ENCODE measurements at regions not wholly inside any gene's neighbourhood (a gene's known extent, or its start where the extent isn't known, plus 50 kb on each side); places are given as distances from the start of the nearest gene placed in this dataset.

DNA sequence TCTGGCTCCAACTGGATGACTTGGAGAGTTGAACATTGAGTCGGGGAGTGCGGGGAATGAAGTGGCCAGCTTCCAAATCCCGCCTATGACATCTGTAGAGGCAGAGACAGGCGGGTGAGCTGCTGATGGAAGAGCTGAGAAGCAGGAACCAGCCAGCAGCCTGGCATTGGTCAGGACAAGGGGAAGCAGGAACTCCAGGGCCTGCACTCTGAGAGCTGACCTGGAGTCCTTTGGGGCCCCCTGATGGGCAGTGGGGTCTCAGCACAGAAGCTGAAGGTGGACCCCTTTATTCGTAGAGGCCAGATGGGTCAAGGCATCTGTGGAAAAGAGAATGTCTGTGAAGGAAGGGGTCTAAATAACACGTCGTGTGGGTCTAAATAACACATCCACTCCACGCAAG lies 57.0 kb downstream of the SEC61G start:
- Histone ChIP-seq H3K9me3 (no peaks in the 10 kb centered on the region), H3K27ac (no peak overlapping the region), H3K4me1 (no peaks in the 10 kb centered on the region), H3K4me3 (no peak overlapping the region), H3K27me3 (ENCODE audit: insufficient read depth in 3 of 3, low read length in 2 of 3) (no peaks in the 10 kb centered on the region), H3K36me3 (ENCODE audit: insufficient read depth in 1 of 2, low read depth in 1 of 2) (no peaks in the 10 kb centered on the region)
- 73 to 74% (median 74%) methylated on average over 7 to 8 of the region's 8 CpGs for WGBS, 3 donors
- intact Hi-C loops (cut with DNase I) = no loop called here
- TF ChIP-seq, protein P1, sequence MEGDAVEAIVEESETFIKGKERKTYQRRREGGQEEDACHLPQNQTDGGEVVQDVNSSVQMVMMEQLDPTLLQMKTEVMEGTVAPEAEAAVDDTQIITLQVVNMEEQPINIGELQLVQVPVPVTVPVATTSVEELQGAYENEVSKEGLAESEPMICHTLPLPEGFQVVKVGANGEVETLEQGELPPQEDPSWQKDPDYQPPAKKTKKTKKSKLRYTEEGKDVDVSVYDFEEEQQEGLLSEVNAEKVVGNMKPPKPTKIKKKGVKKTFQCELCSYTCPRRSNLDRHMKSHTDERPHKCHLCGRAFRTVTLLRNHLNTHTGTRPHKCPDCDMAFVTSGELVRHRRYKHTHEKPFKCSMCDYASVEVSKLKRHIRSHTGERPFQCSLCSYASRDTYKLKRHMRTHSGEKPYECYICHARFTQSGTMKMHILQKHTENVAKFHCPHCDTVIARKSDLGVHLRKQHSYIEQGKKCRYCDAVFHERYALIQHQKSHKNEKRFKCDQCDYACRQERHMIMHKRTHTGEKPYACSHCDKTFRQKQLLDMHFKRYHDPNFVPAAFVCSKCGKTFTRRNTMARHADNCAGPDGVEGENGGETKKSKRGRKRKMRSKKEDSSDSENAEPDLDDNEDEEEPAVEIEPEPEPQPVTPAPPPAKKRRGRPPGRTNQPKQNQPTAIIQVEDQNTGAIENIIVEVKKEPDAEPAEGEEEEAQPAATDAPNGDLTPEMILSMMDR (IDR thresholded peaks at IDR 0.05) = no peak
- DNase-seq (no peak), ATAC-seq (no peak)

DNA sequence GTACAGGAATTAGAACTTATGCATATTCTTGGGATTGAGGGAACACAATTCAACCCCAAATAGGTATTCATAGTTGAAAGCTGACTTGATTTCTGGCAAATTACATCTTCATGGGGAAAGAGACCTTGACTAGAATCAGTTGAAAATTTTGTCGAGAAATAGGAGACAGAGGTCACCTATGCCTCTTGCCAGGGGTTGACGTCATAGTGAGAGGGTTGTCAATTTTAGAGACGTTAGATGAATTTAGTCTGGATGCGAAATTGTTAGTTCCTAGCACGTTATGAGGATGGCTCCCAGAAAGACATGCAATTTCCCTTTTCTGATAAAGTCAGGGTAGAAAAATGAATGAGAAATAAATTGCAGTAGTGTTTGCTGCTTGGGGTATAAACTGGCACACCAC lies 59.3 kb downstream of the SEC61G start:
- H3K4me3 ChIP-seq = no peak overlapping the region
- TF ChIP-seq, protein P1 (IDR thresholded peaks at IDR 0.05) = no peak
- no peaks in the 10 kb centered on the region for H3K9me3 ChIP-seq
- ATAC-seq (no peak), DNase-seq (no peak)
- intact Hi-C loops (cut with DNase I) = no loop called here
- H3K4me1 ChIP-seq = no peaks in the 10 kb centered on the region
- H3K27me3 ChIP-seq (ENCODE audit: insufficient read depth in 3 of 3, low read length in 2 of 3) = no peaks in the 10 kb centered on the region
- H3K36me3 ChIP-seq (ENCODE audit: insufficient read depth in 1 of 2, low read depth in 1 of 2) = no peaks in the 10 kb centered on the region
- H3K27ac ChIP-seq = no peak overlapping the region
- WGBS, 3 donors = 50 to 84% (median 67%) methylated on average over 5 of the region's 5 CpGs

DNA sequence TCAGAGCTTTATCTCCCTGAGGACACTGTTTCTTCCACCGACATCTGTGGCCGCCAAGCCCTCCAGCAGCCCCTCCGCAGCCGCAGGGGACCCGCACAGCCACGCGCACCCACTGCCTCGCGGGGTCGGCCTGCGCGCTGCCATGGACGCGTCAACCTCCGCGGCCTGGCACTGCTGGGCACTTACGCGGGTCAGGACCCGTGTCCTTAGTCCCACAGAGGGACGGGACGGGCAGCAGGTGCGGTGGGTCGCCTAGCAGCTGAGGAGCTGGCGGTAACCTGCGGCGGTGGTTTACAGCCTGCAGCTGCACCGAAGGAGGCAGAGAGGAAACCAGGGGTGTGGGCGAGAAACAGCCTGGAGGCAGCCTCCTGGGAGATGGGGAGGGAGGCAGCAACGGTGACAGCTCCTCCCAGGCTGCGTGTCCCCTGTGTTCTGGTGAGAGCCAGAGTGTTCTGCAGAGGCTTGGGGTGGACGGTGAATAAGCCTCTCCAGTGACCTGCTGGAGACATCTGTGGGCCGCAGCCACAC lies 61.3 kb downstream of the SEC61G start:
- ATAC-seq (no peak), DNase-seq (no peak)
- Histone ChIP-seq H3K4me3 (no peak overlapping the region), H3K27me3 (ENCODE audit: insufficient read depth in 3 of 3, low read length in 2 of 3) (no peaks in the 10 kb centered on the region), H3K4me1 (no peaks in the 10 kb centered on the region), H3K9me3 (no peaks in the 10 kb centered on the region), H3K36me3 (ENCODE audit: insufficient read depth in 1 of 2, low read depth in 1 of 2) (no peaks in the 10 kb centered on the region), H3K27ac (no peak overlapping the region)
- 55 to 72% (median 70%) methylated on average over 31 to 32 of the region's 32 CpGs for WGBS, 3 donors
- TF ChIP-seq, protein P1 (IDR thresholded peaks at IDR 0.05) = no peak
- intact Hi-C loops (cut with DNase I) = no loop called here

DNA sequence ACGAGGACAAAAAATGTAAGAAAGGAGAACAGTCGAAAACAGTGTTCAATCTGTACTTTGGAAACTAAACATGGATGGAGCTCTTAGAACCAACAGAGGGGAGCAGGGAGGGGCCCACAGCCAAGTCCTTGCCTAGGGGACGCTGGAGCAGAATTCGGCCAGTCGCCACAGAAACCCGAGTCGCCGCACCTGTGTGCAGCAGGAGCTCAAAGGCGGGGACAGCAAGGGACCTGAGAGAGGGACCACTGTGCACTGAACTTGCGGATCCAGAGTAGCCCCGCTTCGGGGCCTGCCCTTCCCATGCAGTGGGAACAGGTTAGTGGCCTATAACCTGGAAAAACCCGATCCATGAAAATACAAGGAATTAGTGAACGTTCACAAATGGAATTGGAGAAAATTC lies 68.1 kb downstream of the SEC61G start:
- Histone ChIP-seq H3K36me3 (ENCODE audit: insufficient read depth in 1 of 2, low read depth in 1 of 2) (no peaks in the 10 kb centered on the region), H3K27me3 (ENCODE audit: insufficient read depth in 3 of 3, low read length in 2 of 3) (peaks cover 0 to 2% (median 0%) of the 10 kb centered on the region in 3 donors), H3K4me3 (no peak overlapping the region), H3K4me1 (no peaks in the 10 kb centered on the region), H3K9me3 (no peaks in the 10 kb centered on the region), H3K27ac (no peak overlapping the region)
- 87% methylated on average over 14 of the region's 14 CpGs for WGBS, 3 donors
- TF ChIP-seq, protein P1 (IDR thresholded peaks at IDR 0.05) = no peak
- no peak for DNase-seq
- ATAC-seq = no peak
- intact Hi-C loops (cut with DNase I) = no loop called here

DNA sequence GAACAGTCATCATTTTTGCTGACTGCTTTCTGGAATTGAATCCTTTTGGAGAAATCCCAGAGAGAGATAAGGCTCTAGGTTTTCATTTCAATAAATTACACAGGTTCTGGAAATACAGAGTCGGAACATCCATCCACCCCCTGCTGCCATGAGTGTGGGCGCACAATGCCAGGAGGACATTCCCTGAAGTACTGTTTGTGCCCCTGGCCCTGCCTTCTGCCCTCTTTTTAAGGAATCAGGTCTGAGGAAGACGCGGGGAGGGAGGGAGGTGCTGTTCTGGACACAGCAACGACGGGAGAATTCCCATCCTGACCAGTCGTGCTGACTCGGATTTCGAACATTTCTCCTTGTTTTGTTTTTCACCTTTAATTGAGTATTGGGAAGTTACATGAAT lies 69.0 kb downstream of the SEC61G start:
- Histone ChIP-seq H3K27me3 (ENCODE audit: insufficient read depth in 3 of 3, low read length in 2 of 3) (peaks cover 0 to 2% (median 0%) of the 10 kb centered on the region in 3 donors), H3K27ac (no peak overlapping the region), H3K4me3 (no peak overlapping the region), H3K9me3 (no peaks in the 10 kb centered on the region), H3K4me1 (no peaks in the 10 kb centered on the region), H3K36me3 (ENCODE audit: insufficient read depth in 1 of 2, low read depth in 1 of 2) (no peaks in the 10 kb centered on the region)
- ATAC-seq (no peak), DNase-seq (no peak)
- intact Hi-C loops (cut with DNase I) = no loop called here
- TF ChIP-seq, protein P1 (IDR thresholded peaks at IDR 0.05) = no peak
- WGBS, 3 donors = 42 to 44% (median 43%) methylated on average over 9 of the region's 9 CpGs
